Glutamatergic neuron (in vitro differentiated cells): ENCODE measurements at regions not wholly inside any gene's neighbourhood (a gene's known extent, or its start where the extent isn't known, plus 50 kb on each side); places are given as distances from the start of the nearest gene placed in this dataset.

ENCODE experiments used
- DNase-seq: peaks from one replicate; pipeline ENCODE4 v3.0.0; 2022
- H3K27ac Mint-ChIP-seq: one replicate; pipeline ENCODE4 v1.8.0; 2020; ENCODE audit warnings: mild to moderate bottlenecking, mixed read lengths, inconsistent platforms; ENCODE audit not compliant: unreplicated experiment
- H3K27me3 Mint-ChIP-seq: one replicate; pipeline ENCODE4 v1.8.0; 2020; ENCODE audit warnings: mild to moderate bottlenecking, moderate library complexity, mixed read lengths, inconsistent platforms; ENCODE audit not compliant: unreplicated experiment
- H3K36me3 Mint-ChIP-seq: one replicate; pipeline ENCODE4 v1.8.0; 2020; ENCODE audit warnings: mild to moderate bottlenecking, mixed read lengths, inconsistent platforms; ENCODE audit not compliant: unreplicated experiment
- H3K4me1 Mint-ChIP-seq: one replicate; pipeline ENCODE4 v1.8.0; 2020; ENCODE audit warnings: mild to moderate bottlenecking, low read depth, mixed read lengths, inconsistent platforms; ENCODE audit not compliant: unreplicated experiment
- H3K4me3 Mint-ChIP-seq: one replicate; pipeline ENCODE4 v1.8.0; 2020; ENCODE audit warnings: mild to moderate bottlenecking, mixed read lengths, inconsistent platforms; ENCODE audit not compliant: unreplicated experiment
- H3K9me3 Mint-ChIP-seq: one replicate; pipeline ENCODE4 v1.8.0; 2020; ENCODE audit warnings: mild to moderate bottlenecking, moderate library complexity, mixed read lengths, inconsistent platforms; ENCODE audit not compliant: unreplicated experiment
- TF ChIP-seq, protein P1 (sequence below): fragments of 200-600 bp; sonication (generic); IDR thresholded peaks from one replicate; pipeline ENCODE4 v1.5.0; 2021; ENCODE audit not compliant: partially characterized antibody, unreplicated experiment

- Mint-ChIP-seq H3K4me3 (no peak overlapping the region), H3K4me1 (no peaks in the 10 kb centered on the region), H3K27ac (no peak overlapping the region), H3K27me3 (no peaks in the 10 kb centered on the region), H3K9me3 (peaks cover 2% of the 10 kb centered on the region), H3K36me3 (no peaks in the 10 kb centered on the region)
- TF ChIP-seq, protein P1, sequence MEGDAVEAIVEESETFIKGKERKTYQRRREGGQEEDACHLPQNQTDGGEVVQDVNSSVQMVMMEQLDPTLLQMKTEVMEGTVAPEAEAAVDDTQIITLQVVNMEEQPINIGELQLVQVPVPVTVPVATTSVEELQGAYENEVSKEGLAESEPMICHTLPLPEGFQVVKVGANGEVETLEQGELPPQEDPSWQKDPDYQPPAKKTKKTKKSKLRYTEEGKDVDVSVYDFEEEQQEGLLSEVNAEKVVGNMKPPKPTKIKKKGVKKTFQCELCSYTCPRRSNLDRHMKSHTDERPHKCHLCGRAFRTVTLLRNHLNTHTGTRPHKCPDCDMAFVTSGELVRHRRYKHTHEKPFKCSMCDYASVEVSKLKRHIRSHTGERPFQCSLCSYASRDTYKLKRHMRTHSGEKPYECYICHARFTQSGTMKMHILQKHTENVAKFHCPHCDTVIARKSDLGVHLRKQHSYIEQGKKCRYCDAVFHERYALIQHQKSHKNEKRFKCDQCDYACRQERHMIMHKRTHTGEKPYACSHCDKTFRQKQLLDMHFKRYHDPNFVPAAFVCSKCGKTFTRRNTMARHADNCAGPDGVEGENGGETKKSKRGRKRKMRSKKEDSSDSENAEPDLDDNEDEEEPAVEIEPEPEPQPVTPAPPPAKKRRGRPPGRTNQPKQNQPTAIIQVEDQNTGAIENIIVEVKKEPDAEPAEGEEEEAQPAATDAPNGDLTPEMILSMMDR, result no peak
- no peak for DNase-seq
These were observed 526.1 kb upstream of the BTBD3 start for GRCh38 chr20:11391591-11391990.

DNA sequence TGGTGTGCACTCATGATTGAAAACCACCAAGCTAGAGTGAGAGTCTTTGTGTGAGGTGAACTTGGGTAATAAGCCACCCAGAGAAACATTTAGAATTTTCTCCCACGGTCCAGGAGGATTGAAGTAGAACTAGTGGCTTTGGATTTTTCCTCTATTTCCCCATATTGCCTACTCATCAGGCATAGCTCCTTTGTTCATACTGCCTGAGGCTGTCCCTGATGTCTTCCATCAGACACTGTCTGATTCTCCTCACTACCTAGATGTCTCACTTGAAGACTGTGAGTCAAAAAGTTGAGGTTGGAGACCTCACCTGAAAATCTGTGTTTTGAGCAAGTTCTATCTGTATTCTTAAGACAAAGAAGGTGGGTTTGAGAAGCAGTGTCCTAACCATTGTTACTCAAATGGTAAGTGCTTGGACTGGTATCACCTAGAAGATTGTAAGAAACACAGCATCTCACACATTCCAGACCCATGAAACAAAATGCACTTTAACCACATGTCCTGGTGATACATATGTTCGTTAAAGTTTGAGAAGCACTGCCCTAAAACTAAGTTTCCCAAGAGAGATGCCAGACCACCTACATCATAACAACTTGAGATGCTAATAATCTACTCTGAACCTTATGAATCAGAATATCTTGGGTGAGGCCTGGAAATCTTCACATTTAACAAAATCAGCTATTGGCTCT is 523.4 kb upstream of the BTBD3 start:
- TF ChIP-seq, protein P1, result no peak
- Mint-ChIP-seq H3K36me3 (no peaks in the 10 kb centered on the region), H3K4me1 (no peaks in the 10 kb centered on the region), H3K9me3 (no peaks in the 10 kb centered on the region), H3K4me3 (no peak overlapping the region), H3K27ac (no peak overlapping the region), H3K27me3 (no peaks in the 10 kb centered on the region)
- DNase-seq, result no peak

DNA sequence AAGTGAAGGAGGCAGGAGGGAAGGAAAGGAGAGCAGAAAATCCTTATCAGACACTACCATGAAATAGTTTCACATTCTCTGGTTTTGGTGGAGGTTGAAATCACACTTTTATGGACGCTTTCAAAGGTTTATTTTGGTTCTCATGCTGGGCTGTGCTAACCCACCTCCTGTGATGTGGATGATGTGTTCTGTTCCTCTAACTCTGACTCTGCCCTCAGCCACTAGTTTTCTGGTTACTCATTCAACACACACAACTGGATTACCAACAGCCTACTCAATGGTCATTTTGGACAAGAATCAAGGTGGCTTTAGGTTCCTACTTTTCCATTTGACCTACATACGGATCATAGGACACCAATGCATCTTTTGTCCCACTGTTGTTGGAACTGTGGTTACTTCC is 522.1 kb upstream of the BTBD3 start:
- Mint-ChIP-seq H3K27me3 (no peaks in the 10 kb centered on the region), H3K4me3 (no peak overlapping the region), H3K36me3 (no peaks in the 10 kb centered on the region), H3K9me3 (no peaks in the 10 kb centered on the region), H3K4me1 (no peaks in the 10 kb centered on the region), H3K27ac (no peak overlapping the region)
- DNase-seq, result no peak
- TF ChIP-seq, protein P1, result no peak

- TF ChIP-seq, protein P1, result no peak
- H3K36me3 Mint-ChIP-seq, result no peaks in the 10 kb centered on the region
- no peaks in the 10 kb centered on the region for H3K4me1 Mint-ChIP-seq
- no peak overlapping the region for H3K4me3 Mint-ChIP-seq
- H3K9me3 Mint-ChIP-seq, result no peaks in the 10 kb centered on the region
- H3K27ac Mint-ChIP-seq, result no peak overlapping the region
- DNase-seq, result no peak
- H3K27me3 Mint-ChIP-seq, result peaks cover 3% of the 10 kb centered on the region
These were observed 515.7 kb upstream of the BTBD3 start for GRCh38 chr20:11401988-11402387.

DNA sequence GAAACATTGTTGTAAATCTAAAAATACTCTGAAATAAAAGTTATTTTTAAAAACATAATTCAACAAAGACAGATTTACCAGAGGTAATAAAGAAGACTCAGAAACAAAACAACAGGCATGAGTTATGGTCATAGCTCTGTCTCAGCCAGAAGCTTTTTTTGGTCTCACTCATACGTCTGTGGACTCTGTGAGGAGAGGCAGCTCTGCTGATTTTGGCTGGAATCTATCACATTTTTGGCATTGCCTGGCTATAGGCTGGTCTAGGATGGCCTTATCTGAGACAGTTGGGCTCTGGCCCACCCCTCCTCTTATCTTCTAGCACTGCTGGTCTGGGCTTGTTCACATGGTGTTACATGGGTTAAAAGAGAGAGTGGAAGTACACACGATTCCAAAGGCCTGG is 514.0 kb upstream of the BTBD3 start:
- Mint-ChIP-seq H3K4me3 (no peak overlapping the region), H3K36me3 (no peaks in the 10 kb centered on the region), H3K27ac (no peak overlapping the region), H3K9me3 (no peaks in the 10 kb centered on the region), H3K27me3 (peaks cover 3% of the 10 kb centered on the region), H3K4me1 (no peaks in the 10 kb centered on the region)
- TF ChIP-seq, protein P1, result no peak
- no peak for DNase-seq
